ENCODE measurements at regions not wholly inside any gene's neighbourhood (a gene's known extent, or its start where the extent isn't known, plus 50 kb on each side); places are given as distances from the start of the nearest gene placed in this dataset.

DNA sequence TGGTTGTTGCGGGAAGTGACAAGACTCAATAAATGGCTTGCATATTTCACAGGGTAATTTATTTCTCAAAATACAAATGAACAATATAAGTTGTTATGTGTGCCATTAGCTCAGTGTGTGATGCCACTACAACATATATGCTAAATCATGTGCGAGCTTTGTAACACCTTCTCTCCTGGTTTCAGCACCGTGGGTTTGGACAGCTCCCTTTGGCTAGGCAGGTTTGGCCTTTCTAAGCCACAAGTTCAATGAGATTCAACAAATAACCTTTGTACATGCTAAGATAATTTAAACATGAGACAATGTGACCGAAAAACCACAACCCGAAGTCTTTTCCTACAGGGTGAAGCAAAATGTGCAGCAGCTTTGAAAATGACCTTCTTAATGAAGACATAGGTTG is 563.9 kb downstream of the TMEM114 start:
- DNase-seq (ENCODE audit: low read depth in 1 of 2, low spot score in 2 of 2): peak in 1 of 2 experiments; percentile 69
- Histone ChIP-seq H3K14ac (ENCODE audit: insufficient read length) (no peak overlapping the region), H3K4me1 (replicated peaks in 1 of 4; ENCODE audit: control insufficient read depth in 3 of 4, insufficient read depth in 4 of 4, low read length in 3 of 4) (no peaks in the 10 kb centered on the region), H4K20me1 (replicated peaks in 1 of 2; ENCODE audit: control insufficient read depth in 1 of 2, insufficient read depth in 2 of 2, low read length in 2 of 2) (no peaks in the 10 kb centered on the region), H2BK20ac (ENCODE audit: low read length) (no peak overlapping the region), H4K91ac (replicated peaks; ENCODE audit: insufficient read length, low read length) (no peak overlapping the region), H3K4me3 (ENCODE audit: extremely low read depth in 1 of 4, insufficient read depth in 2 of 4, low read depth in 3 of 4, low read length in 4 of 4) (no peak overlapping the region), H4K8ac (ENCODE audit: extremely low read depth, insufficient read depth, low read length) (no peak overlapping the region), H3K23me2 (ENCODE audit: low read depth, low read length) (no peaks in the 10 kb centered on the region), H3K9ac (replicated peaks in 1 of 4; ENCODE audit: extremely low read depth in 1 of 4, low read depth in 3 of 4, low read length in 3 of 4) (no peak overlapping the region), H3K27me3 (replicated peaks in 1 of 4; ENCODE audit: control insufficient read depth in 3 of 4, extremely low read depth in 1 of 4, insufficient read depth in 3 of 4, low read length in 3 of 4) (no peaks in the 10 kb centered on the region), H3K23ac (ENCODE audit: insufficient read length) (no peak overlapping the region), H3K79me2 (ENCODE audit: control insufficient read depth in 1 of 2, insufficient read depth in 2 of 2, low read length in 2 of 2) (no peaks in the 10 kb centered on the region), H3K56ac (replicated peaks; ENCODE audit: insufficient read length, low read depth, low read length) (no peak overlapping the region), H2BK15ac (ENCODE audit: low read length) (no peak overlapping the region), H4K5ac (ENCODE audit: insufficient read length, low read depth, low read length) (no peak overlapping the region), H2BK120ac (replicated peaks; ENCODE audit: low read depth, low read length) (no peak overlapping the region), H2BK12ac (ENCODE audit: low read depth, low read length) (no peak overlapping the region), H2AK5ac (ENCODE audit: low read depth, low read length) (no peak overlapping the region), H3K27ac (ENCODE audit: low read depth, low read length) (no peak overlapping the region), H3K79me1 (ENCODE audit: low read depth, low read length) (no peaks in the 10 kb centered on the region), H3K36me3 (ENCODE audit: control insufficient read depth in 2 of 4, insufficient read depth in 4 of 4, low read length in 3 of 4) (no peaks in the 10 kb centered on the region), H3K4me2 (ENCODE audit: insufficient read depth in 1 of 2, low read depth in 2 of 2, low read length in 2 of 2) (no peak overlapping the region), H2AFZ (ENCODE audit: low read length) (no peak overlapping the region), H2BK5ac (ENCODE audit: low read depth, low read length) (no peak overlapping the region), H3K9me3 (ENCODE audit: insufficient read depth in 2 of 2, low read depth in 1 of 2, low read length in 1 of 2) (no peaks in the 10 kb centered on the region), H3K18ac (ENCODE audit: extremely low read depth, low read length) (no peak overlapping the region), H3K4ac (replicated peaks; ENCODE audit: insufficient read length, low read depth, low read length) (no peak overlapping the region)
- FAIRE-seq: peak; percentile 77
- POLR2A ChIA-PET (ENCODE audit: partially characterized antibody): no interaction called here
- 68% methylated on average over 5 of the region's 5 CpGs; no CpG with 5 or more reads in 1 of the 2 experiments for WGBS, 2 experiments (ENCODE audit: extremely low coverage in 1 of 2, insufficient coverage in 1 of 2, insufficient read length in 1 of 2, insufficient replicate concordance in 2 of 2, low coverage in 1 of 2, low lambda C conversion rate in 2 of 2, missing lambda C conversion rate in 1 of 2)
- TF ChIP-seq NRF1 (IDR thresholded peaks at IDR 0.05; ENCODE audit: low read depth, low read length): no peak
- TF ChIP-seq POU5F1 (IDR thresholded peaks at IDR 0.05; ENCODE audit: low read depth, low read length): no peak
- TF ChIP-seq, protein P1, sequence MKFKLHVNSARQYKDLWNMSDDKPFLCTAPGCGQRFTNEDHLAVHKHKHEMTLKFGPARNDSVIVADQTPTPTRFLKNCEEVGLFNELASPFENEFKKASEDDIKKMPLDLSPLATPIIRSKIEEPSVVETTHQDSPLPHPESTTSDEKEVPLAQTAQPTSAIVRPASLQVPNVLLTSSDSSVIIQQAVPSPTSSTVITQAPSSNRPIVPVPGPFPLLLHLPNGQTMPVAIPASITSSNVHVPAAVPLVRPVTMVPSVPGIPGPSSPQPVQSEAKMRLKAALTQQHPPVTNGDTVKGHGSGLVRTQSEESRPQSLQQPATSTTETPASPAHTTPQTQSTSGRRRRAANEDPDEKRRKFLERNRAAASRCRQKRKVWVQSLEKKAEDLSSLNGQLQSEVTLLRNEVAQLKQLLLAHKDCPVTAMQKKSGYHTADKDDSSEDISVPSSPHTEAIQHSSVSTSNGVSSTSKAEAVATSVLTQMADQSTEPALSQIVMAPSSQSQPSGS (IDR thresholded peaks at IDR 0.05; ENCODE audit: low read length): no peak
- TF ChIP-seq MAFK (IDR thresholded peaks at IDR 0.05; ENCODE audit: low read depth, low read length): no peak
- TF ChIP-seq, protein P2, sequence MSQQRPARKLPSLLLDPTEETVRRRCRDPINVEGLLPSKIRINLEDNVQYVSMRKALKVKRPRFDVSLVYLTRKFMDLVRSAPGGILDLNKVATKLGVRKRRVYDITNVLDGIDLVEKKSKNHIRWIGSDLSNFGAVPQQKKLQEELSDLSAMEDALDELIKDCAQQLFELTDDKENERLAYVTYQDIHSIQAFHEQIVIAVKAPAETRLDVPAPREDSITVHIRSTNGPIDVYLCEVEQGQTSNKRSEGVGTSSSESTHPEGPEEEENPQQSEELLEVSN (IDR thresholded peaks at IDR 0.05): no peak
- TF ChIP-seq TAF1 (IDR thresholded peaks at IDR 0.05; ENCODE audit: low read depth, low read length): no peak
- TF ChIP-seq, protein P3, sequence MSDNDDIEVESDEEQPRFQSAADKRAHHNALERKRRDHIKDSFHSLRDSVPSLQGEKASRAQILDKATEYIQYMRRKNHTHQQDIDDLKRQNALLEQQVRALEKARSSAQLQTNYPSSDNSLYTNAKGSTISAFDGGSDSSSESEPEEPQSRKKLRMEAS (IDR thresholded peaks at IDR 0.05): no peak
- TF ChIP-seq EGR1 (IDR thresholded peaks at IDR 0.05; ENCODE audit: borderline replicate concordance, low read depth, low read length): no peak
- CTCF ChIA-PET (ENCODE audit: partially characterized antibody): no interaction called here
